Mesendoderm (in vitro differentiated cells): ENCODE measurements at regions not wholly inside any gene's neighbourhood (a gene's known extent, or its start where the extent isn't known, plus 50 kb on each side); places are given as distances from the start of the nearest gene placed in this dataset.
"Not testable (repeated sequence)": the region's sequence is repeated elsewhere in the genome, so short reads cannot be mapped to it uniquely, and the experiment has no call there.

Experiments
- DNase-seq: peaks from one replicate; pipeline ENCODE4 v3.0.0; 2013
- H2AK5ac ChIP-seq: 2 replicates; pipeline ENCODE4 v1.6.1; 2013; ENCODE audit warnings: low read length, inconsistent platforms
- H2BK120ac ChIP-seq: 2 replicates; pipeline ENCODE4 v1.6.1; 2013; ENCODE audit warnings: low read depth, mild to moderate bottlenecking, low read length, moderate library complexity, mixed read lengths
- H2BK15ac ChIP-seq: replicated peaks from 2 replicates; pipeline ENCODE4 v1.6.1; 2013; ENCODE audit warnings: low read depth, mild to moderate bottlenecking, moderate library complexity
- H2BK5ac ChIP-seq: 2 replicates; pipeline ENCODE4 v1.6.1; 2013; ENCODE audit warnings: low read length, inconsistent platforms
- H3K18ac ChIP-seq: 2 replicates; pipeline ENCODE4 v1.6.1; 2013; ENCODE audit warnings: mild to moderate bottlenecking, low read length, mixed read lengths
- H3K23ac ChIP-seq: one replicate; pipeline ENCODE4 v1.6.1; 2013; ENCODE audit warnings: low read length
- H3K27ac ChIP-seq: 2 replicates; pipeline ENCODE4 v1.5.1; 2013; ENCODE audit warnings: low read depth, mild to moderate bottlenecking, inconsistent platforms, low read length, moderate library complexity
- H3K27me3 ChIP-seq: 2 replicates; pipeline ENCODE4 v1.6.1; 2013; ENCODE audit warnings: low read length, control low read depth, mild to moderate bottlenecking, inconsistent platforms; ENCODE audit not compliant: insufficient read depth, poor library complexity
- H3K36me3 ChIP-seq: 2 replicates; pipeline ENCODE4 v1.6.1; 2013; ENCODE audit warnings: low read length, inconsistent platforms; ENCODE audit not compliant: control insufficient read depth, insufficient read depth
- H3K4ac ChIP-seq: one replicate; pipeline ENCODE4 v1.6.1; 2013; ENCODE audit warnings: low read depth, mild to moderate bottlenecking, low read length, moderate library complexity
- H3K4me1 ChIP-seq: 2 replicates; pipeline ENCODE4 v1.6.1; 2013; ENCODE audit warnings: low read depth, low read length, inconsistent platforms; ENCODE audit not compliant: control insufficient read depth
- H3K4me2 ChIP-seq: 2 replicates; pipeline ENCODE4 v1.6.1; 2013; ENCODE audit warnings: low read length
- H3K4me3 ChIP-seq: 2 replicates; pipeline ENCODE4 v1.5.1; 2013; ENCODE audit warnings: mild to moderate bottlenecking, low read length
- H3K56ac ChIP-seq: one replicate; pipeline ENCODE4 v1.6.1; 2013; ENCODE audit warnings: low read length
- H3K79me1 ChIP-seq: 2 replicates; pipeline ENCODE4 v1.6.1; 2013; ENCODE audit warnings: low read length, inconsistent platforms
- H3K79me2 ChIP-seq: 2 replicates; pipeline ENCODE4 v1.6.1; 2013; ENCODE audit warnings: mild to moderate bottlenecking, low read length; ENCODE audit not compliant: control insufficient read depth, insufficient read depth
- H3K9ac ChIP-seq: 2 replicates; pipeline ENCODE4 v1.6.1; 2013; ENCODE audit warnings: low read length, inconsistent platforms
- H4K5ac ChIP-seq: one replicate; pipeline ENCODE4 v1.6.1; 2013; ENCODE audit warnings: low read length
- H4K8ac ChIP-seq: one replicate; pipeline ENCODE4 v1.6.1; 2013; ENCODE audit warnings: low read depth, mild to moderate bottlenecking, control low read depth, low read length, moderate library complexity
- WGBS: extraction: QIAGEN DNeasy Blood & Tissue Kit; methylation state at CpG from one replicate; pipeline ENCODE4 v1.1.7; 2013; ENCODE audit warnings: low lambda C conversion rate, missing lambda C conversion rate; ENCODE audit not compliant: insufficient coverage; ENCODE audit errors: extremely low coverage; 5-methylcytosine and 5-hydroxymethylcytosine counted together

GRCh38 chr7:16089191-16089590 lies 332.1 kb downstream of the CRPPA start:
- no peak overlapping the region for H3K4me3 ChIP-seq
- H3K56ac ChIP-seq: no peak overlapping the region
- no CpG with 5 or more reads among the region's 19 CpGs for WGBS
- no peak overlapping the region for H2BK5ac ChIP-seq
- H2BK120ac ChIP-seq: no peak overlapping the region
- no peaks in the 10 kb centered on the region for H3K27me3 ChIP-seq
- no peaks in the 10 kb centered on the region for H3K79me1 ChIP-seq
- H3K4me1 ChIP-seq: no peaks in the 10 kb centered on the region
- DNase-seq: no peak
- H3K23ac ChIP-seq: no peak overlapping the region
- H3K4me2 ChIP-seq: no peak overlapping the region
- H3K18ac ChIP-seq: no peak overlapping the region
- no peaks in the 10 kb centered on the region for H3K36me3 ChIP-seq
- no peak overlapping the region for H4K5ac ChIP-seq
- H3K79me2 ChIP-seq: no peaks in the 10 kb centered on the region
- H4K8ac ChIP-seq: no peak overlapping the region
- H2BK15ac ChIP-seq: no peak overlapping the region
- H3K27ac ChIP-seq: no peak overlapping the region
- no peak overlapping the region for H3K4ac ChIP-seq
- H3K9ac ChIP-seq: no peak overlapping the region
- H2AK5ac ChIP-seq: no peak overlapping the region

GRCh38 chr7:16086743-16087142 lies 334.6 kb downstream of the CRPPA start:
- no peaks in the 10 kb centered on the region for H3K27me3 ChIP-seq
- no peak overlapping the region for H3K18ac ChIP-seq
- H3K23ac ChIP-seq: no peak overlapping the region
- no peak overlapping the region for H3K9ac ChIP-seq
- no peak overlapping the region for H2BK5ac ChIP-seq
- H3K79me2 ChIP-seq: no peaks in the 10 kb centered on the region
- H3K4me1 ChIP-seq: no peaks in the 10 kb centered on the region
- H4K8ac ChIP-seq: no peak overlapping the region
- H2BK120ac ChIP-seq: no peak overlapping the region
- no peak for DNase-seq
- no peak overlapping the region for H3K4me3 ChIP-seq
- no peak overlapping the region for H4K5ac ChIP-seq
- no peak overlapping the region for H2AK5ac ChIP-seq
- H3K36me3 ChIP-seq: no peaks in the 10 kb centered on the region
- no peak overlapping the region for H3K4me2 ChIP-seq
- WGBS: no CpG with 5 or more reads among the region's 1 CpG
- H2BK15ac ChIP-seq: no peak overlapping the region
- H3K27ac ChIP-seq: no peak overlapping the region
- H3K4ac ChIP-seq: no peak overlapping the region
- no peak overlapping the region for H3K56ac ChIP-seq
- no peaks in the 10 kb centered on the region for H3K79me1 ChIP-seq

- H2BK15ac ChIP-seq, H3K79me1 ChIP-seq, H2AK5ac ChIP-seq, H2BK5ac ChIP-seq, H3K27ac ChIP-seq, H3K79me2 ChIP-seq, H3K4me3 ChIP-seq, H2BK120ac ChIP-seq, H3K4me2 ChIP-seq, H4K8ac ChIP-seq, DNase-seq, H3K23ac ChIP-seq, H3K18ac ChIP-seq, H3K4me1 ChIP-seq, H4K5ac ChIP-seq, H3K56ac ChIP-seq, H3K4ac ChIP-seq, H3K27me3 ChIP-seq, H3K36me3 ChIP-seq, H3K9ac ChIP-seq: not testable (repeated sequence)
- no CpG with 5 or more reads among the region's 6 CpGs for WGBS
Measured at GRCh38 chr7:16085780-16086179, 335.6 kb downstream of the CRPPA start.

GRCh38 chr7:16084875-16085274 lies 336.5 kb downstream of the CRPPA start:
- no peaks in the 10 kb centered on the region for H3K36me3 ChIP-seq
- no peak overlapping the region for H3K23ac ChIP-seq
- no peak overlapping the region for H3K4me3 ChIP-seq
- no peak overlapping the region for H2BK5ac ChIP-seq
- H2AK5ac ChIP-seq: no peak overlapping the region
- no peak overlapping the region for H4K8ac ChIP-seq
- H3K56ac ChIP-seq: no peak overlapping the region
- H3K9ac ChIP-seq: no peak overlapping the region
- H2BK15ac ChIP-seq: no peak overlapping the region
- H3K18ac ChIP-seq: no peak overlapping the region
- H3K4ac ChIP-seq: no peak overlapping the region
- H3K4me1 ChIP-seq: no peaks in the 10 kb centered on the region
- no peaks in the 10 kb centered on the region for H3K79me1 ChIP-seq
- H3K27ac ChIP-seq: no peak overlapping the region
- H3K27me3 ChIP-seq: no peaks in the 10 kb centered on the region
- no CpG with 5 or more reads among the region's 4 CpGs for WGBS
- no peaks in the 10 kb centered on the region for H3K79me2 ChIP-seq
- no peak overlapping the region for H4K5ac ChIP-seq
- H2BK120ac ChIP-seq: no peak overlapping the region
- H3K4me2 ChIP-seq: no peak overlapping the region
- no peak for DNase-seq

DNA sequence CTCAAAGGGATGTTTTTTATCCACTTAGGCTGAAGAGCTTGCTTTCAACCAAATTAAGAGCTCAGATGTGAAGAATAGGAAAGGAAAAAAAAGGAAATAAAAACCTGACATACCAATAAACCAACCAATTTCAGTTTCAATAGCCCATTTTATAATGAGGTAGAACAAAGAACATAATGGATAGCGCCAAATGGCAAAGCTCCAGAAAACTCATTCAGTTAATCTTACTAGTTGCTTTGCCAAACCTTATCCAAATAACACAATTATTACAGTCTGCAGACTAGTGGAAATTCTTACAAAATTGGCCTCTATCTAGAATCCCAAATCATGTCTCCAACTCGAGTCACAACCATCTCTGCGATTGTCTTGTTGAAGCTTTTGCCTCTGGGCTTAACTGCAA lies 337.0 kb downstream of the CRPPA start:
- H3K36me3 ChIP-seq: no peaks in the 10 kb centered on the region
- no peak overlapping the region for H3K27ac ChIP-seq
- no peaks in the 10 kb centered on the region for H3K4me1 ChIP-seq
- no peak for DNase-seq
- no peak overlapping the region for H4K5ac ChIP-seq
- no peak overlapping the region for H3K4me3 ChIP-seq
- H3K23ac ChIP-seq: no peak overlapping the region
- H3K79me1 ChIP-seq: no peaks in the 10 kb centered on the region
- no peak overlapping the region for H3K4ac ChIP-seq
- no peak overlapping the region for H2AK5ac ChIP-seq
- WGBS: no CpG with 5 or more reads among the region's 3 CpGs
- no peaks in the 10 kb centered on the region for H3K79me2 ChIP-seq
- no peak overlapping the region for H2BK5ac ChIP-seq
- H4K8ac ChIP-seq: no peak overlapping the region
- no peak overlapping the region for H3K9ac ChIP-seq
- H3K56ac ChIP-seq: no peak overlapping the region
- H2BK15ac ChIP-seq: no peak overlapping the region
- H3K27me3 ChIP-seq: no peaks in the 10 kb centered on the region
- H3K18ac ChIP-seq: no peak overlapping the region
- H2BK120ac ChIP-seq: no peak overlapping the region
- no peak overlapping the region for H3K4me2 ChIP-seq

- WGBS: no CpG with 5 or more reads among the region's 3 CpGs
- no peak overlapping the region for H3K4me3 ChIP-seq
- no peak overlapping the region for H3K9ac ChIP-seq
- H3K79me2 ChIP-seq: no peaks in the 10 kb centered on the region
- no peaks in the 10 kb centered on the region for H3K36me3 ChIP-seq
- peak; percentile 40 for DNase-seq
- H2BK5ac ChIP-seq: no peak overlapping the region
- no peaks in the 10 kb centered on the region for H3K79me1 ChIP-seq
- H2BK120ac ChIP-seq: no peak overlapping the region
- no peaks in the 10 kb centered on the region for H3K27me3 ChIP-seq
- H3K4me2 ChIP-seq: no peak overlapping the region
- no peak overlapping the region for H3K4ac ChIP-seq
- no peak overlapping the region for H3K23ac ChIP-seq
- no peak overlapping the region for H3K27ac ChIP-seq
- H4K5ac ChIP-seq: no peak overlapping the region
- no peak overlapping the region for H2AK5ac ChIP-seq
- H3K4me1 ChIP-seq: no peaks in the 10 kb centered on the region
- no peak overlapping the region for H3K18ac ChIP-seq
- no peak overlapping the region for H3K56ac ChIP-seq
- no peak overlapping the region for H4K8ac ChIP-seq
- H2BK15ac ChIP-seq: no peak overlapping the region
Measured at GRCh38 chr7:16083931-16084330, 337.4 kb downstream of the CRPPA start.
